SK-N-MC (cell line): ENCODE measurements at regions not wholly inside any gene's neighbourhood (a gene's known extent, or its start where the extent isn't known, plus 50 kb on each side); places are given as distances from the start of the nearest gene placed in this dataset.

ENCODE experiments used
- DNase-seq: peaks from one replicate; pipeline ENCODE4 v3.0.0-alpha.2; 2011; ENCODE audit warnings: low read depth, low spot score
- H3K27ac ChIP-seq: fragments of 200-600 bp; sonication (generic); 2 replicates; pipeline ENCODE4 v1.5.1; 2016; ENCODE audit warnings: mixed run types
- H3K36me3 ChIP-seq: fragments of 200-600 bp; sonication (generic); 2 replicates; pipeline ENCODE4 v1.6.1; 2017; ENCODE audit warnings: antibody characterized with exemption, low read length, mixed read lengths; ENCODE audit not compliant: insufficient read depth
- H3K4me3 ChIP-seq: fragments of 200-600 bp; sonication (generic); 2 replicates; pipeline ENCODE4 v1.5.1; 2016
- H3K9ac ChIP-seq: fragments of 200-600 bp; sonication (generic); 2 replicates; pipeline ENCODE4 v1.8.0; 2017; ENCODE audit warnings: mixed run types, mixed read lengths; ENCODE audit not compliant: insufficient read length
- H3K9me3 ChIP-seq: fragments of 200-600 bp; sonication (generic); 2 replicates; pipeline ENCODE4 v1.6.1; 2017; ENCODE audit warnings: low read depth, mild to moderate bottlenecking, antibody characterized with exemption, low read length, moderate library complexity, mixed read lengths
- EZH2 ChIP-seq: fragments of 200-600 bp; sonication (generic); IDR thresholded peaks from one replicate; pipeline ENCODE4 v1.6.1; 2017; ENCODE audit warnings: antibody characterized with exemption
- FOXP2 ChIP-seq: optimal IDR thresholded peaks from 2 replicates; pipeline ENCODE3; 2011; ENCODE audit warnings: mild to moderate bottlenecking, moderate library complexity; ENCODE audit not compliant: insufficient read depth; ENCODE audit errors: extremely low read length, control extremely low read depth
- POLR2AphosphoS5 ChIP-seq: IDR thresholded peaks from 2 replicates; pipeline ENCODE4 v1.6.1; 2012; ENCODE audit warnings: mild to moderate bottlenecking, low read depth, low read length, borderline replicate concordance

DNA sequence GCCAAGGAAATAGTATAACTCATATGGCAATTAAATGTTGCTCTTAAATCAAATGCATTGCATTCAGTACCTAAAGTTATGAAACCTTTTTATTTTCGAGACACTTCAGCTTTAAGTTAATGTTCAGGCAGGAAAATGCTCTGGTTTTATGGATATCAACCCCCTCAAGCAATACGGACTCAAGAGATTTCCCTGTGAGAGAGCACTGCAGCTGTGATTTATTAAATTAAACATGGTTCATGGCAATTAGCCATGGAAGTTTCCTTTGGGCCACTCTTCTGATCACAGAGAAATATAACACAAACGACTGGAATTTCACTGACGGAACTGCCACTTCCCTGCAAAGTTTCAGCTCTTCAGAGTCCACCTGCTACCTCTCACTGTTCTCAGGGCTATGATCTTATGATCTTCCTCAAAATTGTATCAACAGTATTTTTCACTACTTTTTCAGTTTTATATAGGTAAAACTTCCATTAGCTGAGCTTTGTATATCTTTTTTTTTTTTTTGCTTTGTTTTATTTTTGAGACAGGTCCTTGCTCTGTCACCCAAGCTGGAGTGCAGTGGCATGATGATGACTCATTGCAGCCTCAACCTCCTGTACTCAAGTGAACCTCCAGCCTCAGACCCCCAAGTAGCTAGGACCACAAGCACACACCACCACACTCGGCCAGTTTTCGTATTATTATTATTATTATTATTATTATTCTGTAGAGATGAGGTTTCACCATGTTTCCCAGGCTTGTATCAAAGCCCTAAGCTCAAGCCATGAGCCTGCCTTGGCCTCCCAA lies 923.1 kb upstream of the TMPRSS15 start:
- H3K27ac ChIP-seq = no peak overlapping the region; the same call in 1 of the 2 replicates
- H3K4me3 ChIP-seq = peak overlapping the region; percentile 17; the same call in 1 of the 2 replicates
- H3K9me3 ChIP-seq = no peaks in the 10 kb centered on the region
- no peak for TF ChIP-seq FOXP2
- TF ChIP-seq EZH2 = no peak
- TF ChIP-seq POLR2AphosphoS5 = no peak
- H3K9ac ChIP-seq = no peak overlapping the region
- H3K36me3 ChIP-seq = no peaks in the 10 kb centered on the region
- peak; percentile 78 for DNase-seq

DNA sequence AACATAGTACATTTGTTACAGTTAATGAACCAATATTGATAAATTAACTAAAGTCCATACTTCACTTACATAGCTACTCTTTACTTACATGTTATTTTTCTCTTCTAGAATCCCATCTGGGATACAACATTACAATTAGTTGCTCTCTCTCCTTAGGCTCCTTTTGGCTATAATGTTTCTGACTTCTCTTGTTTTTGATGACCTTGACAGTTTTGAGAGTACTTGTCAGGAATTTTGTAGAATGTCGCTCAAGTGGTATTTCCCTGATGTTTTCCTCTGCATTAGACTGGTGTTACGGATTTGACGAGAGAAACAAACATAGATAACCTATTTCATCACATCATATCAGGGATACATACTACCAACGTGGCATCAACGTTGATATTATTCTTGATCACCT lies 925.4 kb upstream of the TMPRSS15 start:
- DNase-seq = no peak
- Histone ChIP-seq H3K9ac (no peak overlapping the region), H3K36me3 (no peaks in the 10 kb centered on the region), H3K9me3 (no peaks in the 10 kb centered on the region), H3K4me3 (no peak overlapping the region), H3K27ac (no peak overlapping the region)
- no peak for TF ChIP-seq EZH2
- no peak for TF ChIP-seq POLR2AphosphoS5
- TF ChIP-seq FOXP2 = no peak

DNA sequence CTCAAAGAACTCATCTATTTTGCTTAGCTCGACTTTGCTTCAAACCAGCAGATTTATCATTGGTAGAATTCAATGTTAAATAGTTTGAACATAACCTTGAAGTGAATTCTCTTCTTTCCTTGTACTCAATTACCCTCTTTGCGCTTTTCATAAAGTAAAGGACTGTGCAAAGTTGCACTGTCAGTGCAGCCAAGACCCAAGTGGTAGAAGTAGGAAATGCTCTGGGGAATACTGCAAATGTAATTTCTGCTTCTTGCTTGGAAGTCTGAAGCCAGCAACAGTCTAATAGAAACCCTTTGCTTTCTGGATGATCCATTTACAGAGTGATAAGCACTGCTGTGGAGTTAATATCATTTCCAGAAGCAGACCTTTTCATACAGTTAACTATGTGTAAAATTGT lies 936.7 kb upstream of the TMPRSS15 start:
- no peak overlapping the region for H3K9ac ChIP-seq
- no peak for TF ChIP-seq FOXP2
- TF ChIP-seq EZH2 = no peak
- TF ChIP-seq POLR2AphosphoS5 = no peak
- H3K27ac ChIP-seq = no peak overlapping the region
- no peak for DNase-seq
- no peaks in the 10 kb centered on the region for H3K36me3 ChIP-seq
- no peak overlapping the region for H3K4me3 ChIP-seq
- no peaks in the 10 kb centered on the region for H3K9me3 ChIP-seq

DNA sequence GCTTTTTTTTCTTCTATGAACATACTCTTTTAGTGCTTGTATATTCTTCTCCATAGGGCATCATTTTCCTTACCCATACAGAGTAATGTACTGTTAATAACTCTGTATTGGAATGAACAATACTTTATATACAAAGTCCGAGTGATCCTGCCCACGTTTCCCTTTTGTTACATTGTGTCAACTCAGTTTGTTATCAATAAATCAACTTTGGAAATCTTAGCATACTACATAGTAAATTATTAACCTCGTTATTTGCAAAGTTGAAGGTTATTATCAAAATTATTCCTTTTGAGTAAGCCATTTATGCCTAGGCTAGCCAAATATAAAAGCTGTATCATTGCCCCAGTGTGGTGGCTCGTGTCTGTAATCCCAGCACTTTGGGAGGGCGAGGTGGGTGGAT lies 937.4 kb upstream of the TMPRSS15 start:
- Histone ChIP-seq H3K36me3 (no peaks in the 10 kb centered on the region), H3K9ac (no peak overlapping the region), H3K27ac (no peak overlapping the region), H3K9me3 (no peaks in the 10 kb centered on the region), H3K4me3 (no peak overlapping the region)
- no peak for DNase-seq
- TF ChIP-seq FOXP2 (no peak), POLR2AphosphoS5 (no peak), EZH2 (no peak)

DNA sequence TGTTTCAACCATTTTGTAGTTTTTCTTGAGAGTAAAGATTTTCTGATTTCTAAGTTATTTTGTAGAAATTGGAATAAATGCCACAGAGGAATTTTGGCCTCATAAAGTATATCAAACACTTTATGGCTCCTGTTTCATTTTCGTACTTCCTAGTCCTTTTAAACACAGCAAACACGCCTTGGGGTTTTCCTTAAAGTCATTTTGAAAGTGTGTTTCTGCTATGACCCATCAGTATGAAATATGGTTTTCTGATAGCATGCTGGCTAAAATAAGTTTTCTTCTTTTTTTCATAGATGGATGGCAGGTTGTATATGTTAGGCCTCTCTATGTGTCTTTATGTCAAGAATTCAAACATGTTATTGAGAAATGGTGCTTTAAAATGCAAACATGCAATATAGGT lies 940.1 kb upstream of the TMPRSS15 start:
- TF ChIP-seq FOXP2 = no peak
- no peak for TF ChIP-seq POLR2AphosphoS5
- TF ChIP-seq EZH2 = no peak
- no peak for DNase-seq
- Histone ChIP-seq H3K27ac (no peak overlapping the region), H3K9ac (no peak overlapping the region), H3K4me3 (no peak overlapping the region), H3K36me3 (no peaks in the 10 kb centered on the region), H3K9me3 (no peaks in the 10 kb centered on the region)

DNA sequence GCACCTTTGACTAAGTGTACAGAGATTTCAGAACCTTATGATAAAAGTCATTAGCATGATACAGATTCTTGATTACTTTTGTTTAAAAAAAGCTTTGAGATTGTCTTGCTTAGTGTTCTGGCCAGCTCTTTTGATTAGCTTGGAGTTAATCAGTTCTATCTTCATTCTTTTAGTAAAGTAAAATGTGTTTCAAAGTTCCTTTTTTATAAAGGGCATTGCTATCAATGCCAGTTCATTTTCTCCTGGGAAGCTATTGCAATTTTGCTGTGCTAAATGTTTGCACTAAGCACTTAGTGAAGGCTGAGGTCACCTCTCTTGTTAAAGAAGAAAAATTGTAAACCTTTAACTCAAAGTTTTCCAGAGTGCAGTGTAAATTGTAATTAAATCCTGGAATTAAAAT lies 946.7 kb upstream of the TMPRSS15 start:
- no peak for DNase-seq
- H3K27ac ChIP-seq = no peak overlapping the region
- TF ChIP-seq EZH2 (no peak), FOXP2 (no peak), POLR2AphosphoS5 (no peak)
- H3K4me3 ChIP-seq = no peak overlapping the region
- H3K36me3 ChIP-seq = no peaks in the 10 kb centered on the region
- no peak overlapping the region for H3K9ac ChIP-seq
- H3K9me3 ChIP-seq = no peaks in the 10 kb centered on the region

DNA sequence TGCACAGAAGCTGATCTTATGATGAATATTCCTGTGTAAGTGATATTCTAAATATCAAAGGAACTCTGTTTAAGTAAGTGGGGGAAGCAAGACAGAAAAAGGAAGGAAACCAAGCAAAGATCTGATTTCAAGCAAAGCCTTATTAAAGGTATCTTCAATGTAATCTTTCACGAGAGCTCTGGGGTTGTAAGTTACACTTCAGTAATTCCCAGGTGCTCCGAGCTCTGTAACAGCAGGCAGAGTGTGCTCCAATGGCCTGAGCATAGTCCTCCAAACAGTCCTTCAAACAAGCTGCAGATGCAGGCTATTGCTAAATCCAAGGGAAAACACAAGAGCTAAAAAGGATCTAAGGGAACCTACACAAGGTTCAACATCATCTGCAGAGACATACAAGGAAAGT lies 949.7 kb upstream of the TMPRSS15 start:
- no peak overlapping the region for H3K9ac ChIP-seq
- no peak for DNase-seq
- no peak for TF ChIP-seq POLR2AphosphoS5
- TF ChIP-seq EZH2 = no peak
- no peak for TF ChIP-seq FOXP2
- no peaks in the 10 kb centered on the region for H3K36me3 ChIP-seq
- H3K9me3 ChIP-seq = no peaks in the 10 kb centered on the region
- H3K27ac ChIP-seq = no peak overlapping the region
- H3K4me3 ChIP-seq = no peak overlapping the region

DNA sequence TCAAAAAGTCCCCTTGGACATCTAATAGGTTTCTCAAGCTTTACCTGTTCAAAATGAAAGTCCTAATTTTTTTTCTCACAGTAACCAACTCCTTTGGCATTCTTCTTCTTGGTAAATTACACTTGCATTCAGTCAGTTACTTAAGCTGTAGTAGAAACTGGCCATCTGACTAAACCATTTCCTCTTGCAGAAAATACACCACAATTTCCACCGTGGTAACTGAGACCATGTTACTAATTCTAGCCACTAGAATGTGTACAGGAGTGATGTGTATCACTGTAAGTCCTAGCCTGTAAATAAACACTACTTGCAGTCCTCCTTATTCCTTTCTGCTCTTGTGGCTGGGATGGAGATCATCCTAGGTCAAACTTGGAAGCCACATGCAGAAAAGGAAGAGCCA lies 965.4 kb upstream of the TMPRSS15 start:
- no peaks in the 10 kb centered on the region for H3K9me3 ChIP-seq
- no peak for TF ChIP-seq FOXP2
- no peak overlapping the region for H3K4me3 ChIP-seq
- no peak for DNase-seq
- no peaks in the 10 kb centered on the region for H3K36me3 ChIP-seq
- no peak overlapping the region for H3K27ac ChIP-seq
- H3K9ac ChIP-seq = no peak overlapping the region

DNA sequence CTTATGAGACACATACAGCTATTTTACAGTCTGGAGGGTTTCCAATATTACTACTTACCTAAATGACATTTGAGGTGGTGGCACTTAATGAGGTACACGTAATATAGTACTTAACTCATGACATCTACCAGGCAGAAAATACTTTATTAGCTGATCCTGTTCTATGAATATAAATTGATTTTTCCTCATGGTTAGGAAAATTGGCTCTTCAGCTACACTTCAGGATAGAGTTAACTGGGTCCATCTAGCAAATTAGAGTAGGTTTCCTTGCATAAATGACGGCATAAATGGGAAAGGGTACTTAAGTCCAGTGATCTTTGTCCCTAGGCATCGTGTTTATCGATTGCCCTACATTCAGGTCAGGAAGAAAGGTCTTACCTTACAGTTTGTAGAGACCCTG lies 988.8 kb upstream of the TMPRSS15 start:
- Histone ChIP-seq H3K4me3 (no peak overlapping the region), H3K36me3 (no peaks in the 10 kb centered on the region), H3K9ac (no peak overlapping the region), H3K27ac (no peak overlapping the region), H3K9me3 (no peaks in the 10 kb centered on the region)
- no peak for TF ChIP-seq EZH2
- TF ChIP-seq POLR2AphosphoS5 = no peak
- no peak for TF ChIP-seq FOXP2
- DNase-seq = no peak
